SK-N-SH (cell line): ENCODE measurements at regions not wholly inside any gene's neighbourhood (a gene's known extent, or its start where the extent isn't known, plus 50 kb on each side); places are given as distances from the start of the nearest gene placed in this dataset.

ENCODE experiments used
- CTCF ChIA-PET: fragments of 300-600, 350-600 bp; formaldehyde crosslinking; extraction: SDS; loops from one replicate; lab custom pipeline; 2021; lab: Yijun Ruan, JAX
- POLR2A ChIA-PET: fragments of 350-600 bp; sonication (Branson Sonifier 250); formaldehyde crosslinking; extraction: SDS; loops from one replicate; lab custom pipeline; 2020; ENCODE audit warnings: antibody characterized with exemption, inconsistent platforms; lab: Yijun Ruan, JAX
- DNase-seq: peaks from one replicate; pipeline ENCODE4 v3.0.0; 2012
- H2AFZ ChIP-seq: fragments of 200-600 bp; sonication (generic); 2 replicates; pipeline ENCODE4 v1.8.1; 2016; ENCODE audit warnings: antibody characterized with exemption, mild to moderate bottlenecking, low read depth
- H3F3A ChIP-seq: fragments of 200-600 bp; sonication (generic); replicated peaks from 2 replicates; pipeline ENCODE3; 2016; ENCODE audit warnings: antibody characterized with exemption, mild to moderate bottlenecking; ENCODE audit not compliant: insufficient read depth
- H3K27ac ChIP-seq, 2 experiments: fragments of 200-500 bp in 1 of 2; fragments of 200-600 bp in 1 of 2; sonication (Bioruptor generic) in 1 of 2; sonication (generic), shearing (Covaris generic) in 1 of 2; 2 replicates each; pipeline versions ENCODE4 v1.5.1 to v1.6.1; 2014 to 2016; ENCODE audit warnings: low read depth in 2 of 2, inconsistent platforms in 1 of 2, low read length in 1 of 2, mild to moderate bottlenecking in 1 of 2, mixed read lengths in 1 of 2
- H3K27me3 ChIP-seq: fragments of 200-600 bp; sonication (generic), shearing (Covaris generic); 2 replicates; pipeline ENCODE4 v1.6.1; 2016; ENCODE audit warnings: mixed run types; ENCODE audit not compliant: insufficient read depth
- H3K36me3 ChIP-seq, 2 experiments: fragments of 200-500 bp in 1 of 2; fragments of 200-600 bp in 1 of 2; sonication (Bioruptor generic) in 1 of 2; sonication (generic) in 1 of 2; replicated peaks in 1 of 2; 2 replicates each; pipeline versions ENCODE3 to v1.5.1; 2014 to 2016; ENCODE audit warnings: low read length in 1 of 2, mild to moderate bottlenecking in 1 of 2; ENCODE audit not compliant: insufficient read depth in 2 of 2, control insufficient read depth in 1 of 2
- H3K4me1 ChIP-seq, 2 experiments: fragments of 200-500 bp in 1 of 2; fragments of 200-600 bp in 1 of 2; sonication (Bioruptor generic) in 1 of 2; sonication (generic), shearing (Covaris generic) in 1 of 2; 2 replicates each; pipeline versions ENCODE4 v1.5.1 to v1.6.1; 2014 to 2016; ENCODE audit warnings: low read depth in 1 of 2, low read length in 1 of 2, mixed run types in 1 of 2; ENCODE audit not compliant: insufficient read depth in 2 of 2, control insufficient read depth in 1 of 2
- H3K4me2 ChIP-seq: fragments of 200-600 bp; sonication (generic), shearing (Covaris generic); 2 replicates; pipeline ENCODE4 v1.6.1; 2017; ENCODE audit warnings: mixed run types
- H3K4me3 ChIP-seq, 2 experiments: fragments of 200-500 bp in 1 of 2; fragments of 200-600 bp in 1 of 2; sonication (Bioruptor generic) in 1 of 2; sonication (generic), shearing (Covaris generic) in 1 of 2; 2 replicates each; pipeline versions ENCODE4 v1.5.1 to v1.8.1; 2014 to 2016; ENCODE audit warnings: low read depth in 2 of 2, inconsistent platforms in 1 of 2, low read length in 1 of 2, mild to moderate bottlenecking in 1 of 2, mixed read lengths in 1 of 2, moderate library complexity in 1 of 2
- H3K79me2 ChIP-seq: fragments of 200-600 bp; sonication (generic); 2 replicates; pipeline ENCODE4 v1.8.1; 2017; ENCODE audit warnings: mild to moderate bottlenecking; ENCODE audit not compliant: insufficient read depth
- H3K9ac ChIP-seq: fragments of 200-600 bp; sonication (generic); 2 replicates; pipeline ENCODE4 v1.6.1; 2017; ENCODE audit warnings: mixed run types
- H3K9me2 ChIP-seq: fragments of 200-600 bp; sonication (generic); 2 replicates; pipeline ENCODE4 v1.6.1; 2017; ENCODE audit warnings: mixed run types
- H3K9me3 ChIP-seq: fragments of 200-600 bp; sonication (generic); 2 replicates; pipeline ENCODE4 v1.6.1; 2017; ENCODE audit warnings: mixed run types, mild to moderate bottlenecking, moderate library complexity
- H4K20me1 ChIP-seq: fragments of 200-600 bp; sonication (generic); 2 replicates; pipeline ENCODE4 v1.6.1; 2017; ENCODE audit warnings: mild to moderate bottlenecking, mixed run types; ENCODE audit not compliant: insufficient read depth
- CHD2 ChIP-seq: fragments of 150-350 bp; IDR thresholded peaks from 2 replicates; pipeline ENCODE4 v1.6.1; 2018; ENCODE audit warnings: low read length; ENCODE audit not compliant: partially characterized antibody
- EZH2phosphoT487 ChIP-seq: fragments of 200-600 bp; sonication (generic); IDR thresholded peaks from 2 replicates; pipeline ENCODE4 v1.6.1; 2017; ENCODE audit warnings: low read depth, mixed run types, mild to moderate bottlenecking, antibody characterized with exemption, moderate library complexity, borderline replicate concordance
- FOSL2 ChIP-seq: IDR thresholded peaks from 2 replicates; pipeline ENCODE4 v1.4.0; 2012; ENCODE audit warnings: low read depth, mild to moderate bottlenecking, moderate library complexity, borderline replicate concordance
- FOXJ3 ChIP-seq: sonication (generic); formaldehyde crosslinking; IDR thresholded peaks from 2 replicates; pipeline ENCODE4 v1.5.1; 2020; ENCODE audit warnings: mild to moderate bottlenecking, missing genetic modification reagents
- GATA2 ChIP-seq: sonication (generic); formaldehyde crosslinking; IDR thresholded peaks from 2 replicates; pipeline ENCODE4 v1.5.0; 2020; ENCODE audit warnings: mild to moderate bottlenecking, missing genetic modification reagents
- IRF3 ChIP-seq: fragments of 150-350 bp; IDR thresholded peaks from 2 replicates; pipeline ENCODE4 v1.6.1; 2016; ENCODE audit warnings: mild to moderate bottlenecking, low read depth, low read length
- MEF2A ChIP-seq: IDR thresholded peaks from 2 replicates; pipeline ENCODE4 v1.4.0; 2012; ENCODE audit warnings: low read depth, borderline replicate concordance
- MXI1 ChIP-seq: IDR thresholded peaks from 2 replicates; pipeline ENCODE4 v1.6.1; 2012; ENCODE audit warnings: mild to moderate bottlenecking, low read depth, low read length, improper control_type of control experiment
- NRF1 ChIP-seq: IDR thresholded peaks from 2 replicates; pipeline ENCODE4 v1.6.1; 2012; ENCODE audit warnings: low read depth, mild to moderate bottlenecking, low read length
- POLR2AphosphoS5 ChIP-seq: IDR thresholded peaks from 2 replicates; pipeline ENCODE4 v1.6.1; 2012; ENCODE audit warnings: low read depth, low read length
- RCOR1 ChIP-seq: fragments of 150-350 bp; IDR thresholded peaks from 2 replicates; pipeline ENCODE4 v1.6.1; 2017; ENCODE audit warnings: antibody characterized with exemption, low read length
- RXRA ChIP-seq: IDR thresholded peaks from 2 replicates; pipeline ENCODE4 v1.4.0; 2012; ENCODE audit warnings: low read depth, mild to moderate bottlenecking, borderline replicate concordance
- SIN3A ChIP-seq: IDR thresholded peaks from 2 replicates; pipeline ENCODE4 v1.6.1; 2012; ENCODE audit warnings: low read depth, mild to moderate bottlenecking, low read length, moderate library complexity, borderline replicate concordance
- TAF1 ChIP-seq: IDR thresholded peaks from 2 replicates; pipeline ENCODE4 v1.6.1; 2012; ENCODE audit warnings: low read depth, mild to moderate bottlenecking, low read length, moderate library complexity, borderline replicate concordance
- TEAD4 ChIP-seq: IDR thresholded peaks from 2 replicates; pipeline ENCODE4 v1.4.0; 2012; ENCODE audit warnings: mild to moderate bottlenecking, borderline replicate concordance; ENCODE audit not compliant: insufficient read depth
- USF1 ChIP-seq: IDR thresholded peaks from 2 replicates; pipeline ENCODE4 v1.4.0; 2012; ENCODE audit warnings: low read depth, borderline replicate concordance
- YY1 ChIP-seq: IDR thresholded peaks from 2 replicates; pipeline ENCODE4 v1.4.0; 2012; ENCODE audit warnings: low read depth, mild to moderate bottlenecking
- ZBTB33 ChIP-seq: IDR thresholded peaks from 2 replicates; pipeline ENCODE4 v1.4.0; 2012; ENCODE audit warnings: low read depth, borderline replicate concordance
- WGBS: methylation state at CpG from one replicate; pipeline ENCODE4 v1.1.6; 2017; ENCODE audit warnings: low lambda C conversion rate; 5-methylcytosine and 5-hydroxymethylcytosine counted together
- TF ChIP-seq, protein P1 (sequence below): IDR thresholded peaks from 2 replicates; pipeline ENCODE4 v1.4.0; 2012; ENCODE audit warnings: low read depth
- TF ChIP-seq, protein P2 (sequence below): IDR thresholded peaks from 2 replicates; pipeline ENCODE4 v1.6.1; 2012; ENCODE audit warnings: mild to moderate bottlenecking, low read depth, low read length, moderate library complexity

DNA sequence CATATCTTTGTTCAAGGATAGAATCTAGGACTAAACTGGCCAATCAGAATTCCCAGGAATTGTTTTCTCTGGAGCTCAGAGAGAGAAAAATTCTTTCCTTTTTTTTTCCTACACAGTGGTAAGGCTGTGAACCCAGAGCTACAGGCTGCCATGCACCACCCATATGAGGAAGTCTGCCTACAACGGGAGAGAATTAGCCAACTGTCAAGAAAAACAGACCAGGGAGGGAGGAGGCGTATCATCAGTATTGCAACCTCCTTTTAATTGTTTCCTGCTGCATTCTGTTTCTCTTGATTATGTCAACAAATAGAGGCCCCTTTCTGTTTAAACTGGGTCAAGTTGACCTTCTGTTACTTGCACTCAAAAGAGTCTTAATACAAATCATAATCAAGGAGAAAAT lies 176.5 kb upstream of the UBASH3B start:
- no peaks in the 10 kb centered on the region for H3K79me2 ChIP-seq

DNA sequence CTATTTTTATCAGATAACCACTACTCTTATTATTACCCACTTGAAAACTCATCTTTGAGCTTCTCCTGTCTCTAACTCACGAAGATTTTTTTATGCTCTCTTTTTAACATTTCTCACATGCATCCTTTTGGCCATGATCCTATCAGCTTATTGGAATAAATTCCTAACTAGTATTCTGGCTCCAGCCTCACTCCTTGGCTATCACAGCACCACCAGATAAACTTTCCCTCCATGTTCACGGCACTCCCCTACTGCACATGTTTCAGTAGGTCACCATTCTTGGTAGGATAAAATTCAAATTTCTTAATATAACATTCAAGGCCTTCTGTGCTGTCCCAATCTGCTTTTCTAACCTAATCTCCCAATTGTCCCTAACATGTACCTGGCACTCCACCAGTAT lies 186.6 kb upstream of the UBASH3B start:
- Histone ChIP-seq H3F3A (no peaks in the 10 kb centered on the region), H2AFZ (no peak overlapping the region), H3K9me2 (no peaks in the 10 kb centered on the region), H3K36me3 (no peaks in the 10 kb centered on the region), H3K79me2 (no peaks in the 10 kb centered on the region), H3K4me3 (no peak overlapping the region), H3K9me3 (no peaks in the 10 kb centered on the region), H3K9ac (no peak overlapping the region), H3K4me2 (no peak overlapping the region), H3K4me1 (no peaks in the 10 kb centered on the region; a peak in 1 of 4 replicates), H4K20me1 (no peaks in the 10 kb centered on the region), H3K27me3 (no peaks in the 10 kb centered on the region), H3K27ac (no peak overlapping the region)
- CTCF ChIA-PET, result interaction anchor here (1.5 kb wide), 1 partner anchor 37 kb away, joined by 5 read pairs; no protein-coding TSS in a partner anchor
- DNase-seq, result no peak
- 27% methylated on average over 2 of the region's 2 CpGs for WGBS
- POLR2A ChIA-PET, result no interaction called here
- no peak for TF ChIP-seq TEAD4
- TF ChIP-seq, protein P1, sequence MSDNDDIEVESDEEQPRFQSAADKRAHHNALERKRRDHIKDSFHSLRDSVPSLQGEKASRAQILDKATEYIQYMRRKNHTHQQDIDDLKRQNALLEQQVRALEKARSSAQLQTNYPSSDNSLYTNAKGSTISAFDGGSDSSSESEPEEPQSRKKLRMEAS, result no peak
- TF ChIP-seq TAF1, result no peak
- TF ChIP-seq MXI1, result no peak
- TF ChIP-seq SIN3A, result no peak
- no peak for TF ChIP-seq USF1
- no peak for TF ChIP-seq POLR2AphosphoS5
- TF ChIP-seq GATA2 (CRISPR knock-in tag), result no peak
- TF ChIP-seq ZBTB33, result no peak

More for the DNA sequence above, 176.5 kb upstream of the UBASH3B start:
- Histone ChIP-seq H3K9me2 (no peaks in the 10 kb centered on the region), H3K27me3 (no peaks in the 10 kb centered on the region), H3K4me1 (no peaks in the 10 kb centered on the region), H3K27ac (no peak overlapping the region), H4K20me1 (no peaks in the 10 kb centered on the region), H3K36me3 (peaks cover 0 to 4% of the 10 kb centered on the region in 2 experiments), H3K9me3 (0 out of 2 replicates have a peak, but pooled peaks cover 6% of the 10 kb centered on the region), H2AFZ (no peak overlapping the region), H3F3A (no peaks in the 10 kb centered on the region), H3K4me3 (no peak overlapping the region), H3K9ac (no peak overlapping the region), H3K4me2 (no peak overlapping the region)
- TF ChIP-seq SIN3A (no peak), IRF3 (no peak), TAF1 (no peak), TEAD4 (no peak), RCOR1 (no peak), GATA2 (CRISPR knock-in tag) (no peak), EZH2phosphoT487 (no peak), FOXJ3 (CRISPR knock-in tag) (no peak), RXRA (no peak), POLR2AphosphoS5 (no peak), FOSL2 (no peak), YY1 (no peak), NRF1 (no peak), MEF2A (no peak), CHD2 (no peak)
- TF ChIP-seq, protein P2, sequence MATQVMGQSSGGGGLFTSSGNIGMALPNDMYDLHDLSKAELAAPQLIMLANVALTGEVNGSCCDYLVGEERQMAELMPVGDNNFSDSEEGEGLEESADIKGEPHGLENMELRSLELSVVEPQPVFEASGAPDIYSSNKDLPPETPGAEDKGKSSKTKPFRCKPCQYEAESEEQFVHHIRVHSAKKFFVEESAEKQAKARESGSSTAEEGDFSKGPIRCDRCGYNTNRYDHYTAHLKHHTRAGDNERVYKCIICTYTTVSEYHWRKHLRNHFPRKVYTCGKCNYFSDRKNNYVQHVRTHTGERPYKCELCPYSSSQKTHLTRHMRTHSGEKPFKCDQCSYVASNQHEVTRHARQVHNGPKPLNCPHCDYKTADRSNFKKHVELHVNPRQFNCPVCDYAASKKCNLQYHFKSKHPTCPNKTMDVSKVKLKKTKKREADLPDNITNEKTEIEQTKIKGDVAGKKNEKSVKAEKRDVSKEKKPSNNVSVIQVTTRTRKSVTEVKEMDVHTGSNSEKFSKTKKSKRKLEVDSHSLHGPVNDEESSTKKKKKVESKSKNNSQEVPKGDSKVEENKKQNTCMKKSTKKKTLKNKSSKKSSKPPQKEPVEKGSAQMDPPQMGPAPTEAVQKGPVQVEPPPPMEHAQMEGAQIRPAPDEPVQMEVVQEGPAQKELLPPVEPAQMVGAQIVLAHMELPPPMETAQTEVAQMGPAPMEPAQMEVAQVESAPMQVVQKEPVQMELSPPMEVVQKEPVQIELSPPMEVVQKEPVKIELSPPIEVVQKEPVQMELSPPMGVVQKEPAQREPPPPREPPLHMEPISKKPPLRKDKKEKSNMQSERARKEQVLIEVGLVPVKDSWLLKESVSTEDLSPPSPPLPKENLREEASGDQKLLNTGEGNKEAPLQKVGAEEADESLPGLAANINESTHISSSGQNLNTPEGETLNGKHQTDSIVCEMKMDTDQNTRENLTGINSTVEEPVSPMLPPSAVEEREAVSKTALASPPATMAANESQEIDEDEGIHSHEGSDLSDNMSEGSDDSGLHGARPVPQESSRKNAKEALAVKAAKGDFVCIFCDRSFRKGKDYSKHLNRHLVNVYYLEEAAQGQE, result no peak
- DNase-seq, result no peak
- 48% methylated on average over 2 of the region's 2 CpGs for WGBS
- ChIA-PET CTCF (interaction anchor here (0.7 to 1.3 kb wide), 3 partner anchors 10 to 824 kb away, joined by 3 to 4 read pairs (median 3); no protein-coding TSS in a partner anchor), POLR2A (no interaction called here)
